ENCODE measurements at regions not wholly inside any gene's neighbourhood (a gene's known extent, or its start where the extent isn't known, plus 50 kb on each side); places are given as distances from the start of the nearest gene placed in this dataset.
"Not testable (repeated sequence)": the region's sequence is repeated elsewhere in the genome, so short reads cannot be mapped to it uniquely, and the experiment has no call there.

- POLR2A ChIA-PET, result no interaction called here
- BruUV-seq (replicated peaks), result no TSS peak
These were observed 86.3 kb downstream of the VCPKMT start for GRCh38 chr14:50030036-50030435.

GRCh38 chr14:50030911-50031310, 85.5 kb downstream of the VCPKMT start:
- H3K79me2 ChIP-seq (ENCODE audit: insufficient read depth, low read length); CTCF ChIA-PET; H3K4me3 ChIP-seq (replicated peaks in 1 of 2; ENCODE audit: low read depth in 1 of 2, low read length in 2 of 2); BruUV-seq (replicated peaks); H3K9ac ChIP-seq (ENCODE audit: low read length); H3K4me2 ChIP-seq (ENCODE audit: low read length); H3K27me3 ChIP-seq (ENCODE audit: insufficient read depth, low read length); H2AFZ ChIP-seq (ENCODE audit: low read depth, low read length, poor library complexity, severe bottlenecking); RAD21 ChIA-PET (ENCODE audit: low non-redundant PET in 1 of 2, low total read pairs in 2 of 2, uncharacterized antibody in 2 of 2, unreplicated experiment in 2 of 2); DNase-seq (ENCODE audit: low read depth, low spot score); H3K27ac ChIP-seq (ENCODE audit: low read depth, low read length); H3K36me3 ChIP-seq (ENCODE audit: control insufficient read depth in 1 of 2, insufficient read depth in 2 of 2, low read length in 2 of 2); POLR2A ChIA-PET; H3K9me3 ChIP-seq (ENCODE audit: control insufficient read depth in 1 of 2, insufficient read depth in 1 of 2, low read depth in 1 of 2, low read length in 2 of 2); ATAC-seq; H3K4me1 ChIP-seq (ENCODE audit: control insufficient read depth in 1 of 2, insufficient read depth in 2 of 2, low read length in 2 of 2); H3K9me2 ChIP-seq (ENCODE audit: insufficient read depth); intact Hi-C loops (cut with micrococcal nuclease); H4K20me1 ChIP-seq (ENCODE audit: insufficient read depth): not testable (repeated sequence)

More at GRCh38 chr14:50030036-50030435, 86.3 kb downstream of the VCPKMT start:
- H3K27me3 ChIP-seq (ENCODE audit: insufficient read depth, low read length), result no peaks in the 10 kb centered on the region
- H3K4me1 ChIP-seq (ENCODE audit: control insufficient read depth in 1 of 2, insufficient read depth in 2 of 2, low read length in 2 of 2), result no peaks in the 10 kb centered on the region
- no peaks in the 10 kb centered on the region for H4K20me1 ChIP-seq (ENCODE audit: insufficient read depth)
- H3K9me3 ChIP-seq (ENCODE audit: control insufficient read depth in 1 of 2, insufficient read depth in 1 of 2, low read depth in 1 of 2, low read length in 2 of 2), result peaks cover 0 to 6% of the 10 kb centered on the region in 2 experiments; a peak in 1 of 4 replicates
- no peak overlapping the region for H3K27ac ChIP-seq (ENCODE audit: low read depth, low read length)
- H3K4me2 ChIP-seq (ENCODE audit: low read length), result no peak overlapping the region
- no peak overlapping the region for H3K4me3 ChIP-seq (replicated peaks in 1 of 2; ENCODE audit: low read depth in 1 of 2, low read length in 2 of 2)
- no peak for TF ChIP-seq TCF7L2 (IDR thresholded peaks at IDR 0.05; ENCODE audit: borderline replicate concordance, extremely low read depth, insufficient read depth, insufficient read length)
- TF ChIP-seq POLR2AphosphoS5 (IDR thresholded peaks at IDR 0.05; ENCODE audit: low read depth, low read length), result no peak
- no peak for TF ChIP-seq EGR1 (IDR thresholded peaks at IDR 0.05; ENCODE audit: low read depth)
- no peak for TF ChIP-seq SP1 (IDR thresholded peaks at IDR 0.05; ENCODE audit: low read depth)
- no peak for TF ChIP-seq CBX3 (IDR thresholded peaks at IDR 0.05; ENCODE audit: low read depth)
- TF ChIP-seq RAD21 (IDR thresholded peaks at IDR 0.05; ENCODE audit: low read depth), result no peak
- TF ChIP-seq FOSL1 (IDR thresholded peaks at IDR 0.05; ENCODE audit: low read depth), result no peak
- TF ChIP-seq REST (IDR thresholded peaks at IDR 0.05; ENCODE audit: low read depth), result no peak
- no peak for TF ChIP-seq CEBPB (IDR thresholded peaks at IDR 0.05; ENCODE audit: low read depth)
- TF ChIP-seq SRF (IDR thresholded peaks at IDR 0.05; ENCODE audit: low read depth), result no peak
- no peak for TF ChIP-seq POLR2A (IDR thresholded peaks at IDR 0.05; ENCODE audit: borderline replicate concordance, extremely low read depth, insufficient read depth, insufficient read length)
- TF ChIP-seq ELF1 (IDR thresholded peaks at IDR 0.05; ENCODE audit: borderline replicate concordance, low read depth), result no peak
- RAD21 ChIA-PET (ENCODE audit: low non-redundant PET in 1 of 2, low total read pairs in 2 of 2, uncharacterized antibody in 2 of 2, unreplicated experiment in 2 of 2), result no interaction called here
- CTCF ChIA-PET, result no interaction called here
- DNase-seq (ENCODE audit: low read depth, low spot score) (no peak), ATAC-seq (no peak)
- intact Hi-C loops (cut with micrococcal nuclease), result no loop called here
- no peaks in the 10 kb centered on the region for H3K36me3 ChIP-seq (ENCODE audit: control insufficient read depth in 1 of 2, insufficient read depth in 2 of 2, low read length in 2 of 2)
- H3K9ac ChIP-seq (ENCODE audit: low read length), result no peak overlapping the region
- no peaks in the 10 kb centered on the region for H3K9me2 ChIP-seq (ENCODE audit: insufficient read depth)
- no peak overlapping the region for H2AFZ ChIP-seq (ENCODE audit: low read depth, low read length, poor library complexity, severe bottlenecking)
- H3K79me2 ChIP-seq (ENCODE audit: insufficient read depth, low read length), result no peaks in the 10 kb centered on the region
